CD4-positive, alpha-beta T cell treated with Interleukin-4 for 4 hours (primary cell): ENCODE measurements at regions not wholly inside any gene's neighbourhood (a gene's known extent, or its start where the extent isn't known, plus 50 kb on each side); places are given as distances from the start of the nearest gene placed in this dataset.
"Not testable (repeated sequence)": the region's sequence is repeated elsewhere in the genome, so short reads cannot be mapped to it uniquely, and the experiment has no call there.

Experiments used
- DNase-seq: peaks from one replicate; pipeline ENCODE4 v3.0.0-alpha.2; 2020

DNA sequence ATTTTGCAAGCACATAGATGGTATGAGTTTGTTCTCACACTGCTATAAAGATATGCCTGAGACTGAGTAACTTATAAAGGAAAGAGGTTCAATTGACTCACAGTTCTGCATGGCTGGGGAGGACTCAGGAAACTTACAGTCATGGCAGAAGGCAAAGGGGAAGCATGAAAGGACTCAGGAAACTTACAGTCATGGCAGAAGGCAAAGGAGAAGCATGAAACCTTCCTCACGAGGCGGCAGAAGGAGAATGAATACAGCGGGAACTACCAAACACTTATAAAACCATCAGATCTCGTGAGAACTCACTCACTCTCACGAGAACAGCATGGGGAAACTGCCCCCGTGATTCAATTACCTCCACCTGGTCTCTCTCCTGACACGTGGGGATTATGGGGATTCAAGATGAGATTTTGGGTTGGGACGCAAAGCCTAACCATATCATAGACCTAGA, 101.9 kb upstream of the NCOR2 start:
- not testable (repeated sequence) for DNase-seq

DNA sequence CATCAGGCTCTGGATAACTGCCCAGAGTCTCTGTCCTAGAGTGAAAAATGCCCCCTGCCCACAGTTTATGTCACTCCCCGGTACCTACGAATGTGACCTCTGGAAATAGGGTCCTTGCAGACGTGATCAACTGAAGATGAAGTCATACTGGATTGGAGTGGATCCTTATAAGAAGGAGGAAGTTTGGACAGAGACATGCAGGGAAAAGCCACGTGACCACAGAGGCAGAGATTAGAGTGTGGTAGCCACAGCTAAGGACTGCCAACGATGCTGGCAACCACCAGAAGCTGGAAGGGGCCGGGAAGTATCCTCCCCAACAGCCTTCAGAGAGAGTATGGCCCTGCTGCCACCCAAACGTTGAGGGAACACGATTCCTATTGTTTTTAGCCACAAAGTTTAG, 101.2 kb upstream of the NCOR2 start:
- no peak for DNase-seq

DNA sequence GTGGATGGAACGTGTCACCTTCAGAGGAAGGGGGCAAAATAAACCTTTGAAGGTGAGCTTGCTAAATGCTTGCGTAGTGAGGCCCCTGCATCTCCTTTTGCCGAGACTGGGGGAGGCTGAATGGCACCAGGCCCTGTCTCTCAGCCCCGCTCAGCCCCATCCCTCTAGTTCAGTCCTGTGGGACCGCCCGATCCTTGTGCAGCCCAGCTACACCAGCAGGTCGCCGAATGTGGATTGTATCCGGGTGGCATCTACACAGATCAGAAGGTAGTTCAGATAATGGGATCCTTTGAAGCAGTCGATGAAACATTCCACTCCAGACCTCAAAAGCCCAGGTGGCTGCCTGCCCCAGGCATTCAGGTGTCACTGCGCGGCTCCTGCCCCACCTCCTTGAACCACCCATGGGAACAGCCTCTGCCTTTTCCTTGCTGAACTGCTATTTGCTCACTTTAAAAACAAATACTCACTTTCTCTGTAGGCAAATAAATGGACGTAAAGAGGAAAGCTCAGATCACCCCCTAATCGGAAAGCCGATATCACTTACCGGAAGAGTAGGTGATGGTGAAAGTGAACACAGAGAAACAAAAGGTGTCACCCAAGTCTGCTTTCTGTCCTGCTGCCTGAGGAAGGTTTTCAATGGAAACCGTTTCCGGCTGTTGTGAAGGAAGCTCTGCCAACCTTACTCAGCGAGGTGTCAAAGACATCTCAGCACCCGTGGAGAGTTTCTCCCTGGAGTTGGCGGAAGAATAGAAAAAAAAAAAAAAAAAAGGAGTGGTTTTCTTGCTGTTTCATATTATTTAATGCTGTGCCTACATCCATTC, 100.3 kb upstream of the NCOR2 start:
- no peak for DNase-seq

DNA sequence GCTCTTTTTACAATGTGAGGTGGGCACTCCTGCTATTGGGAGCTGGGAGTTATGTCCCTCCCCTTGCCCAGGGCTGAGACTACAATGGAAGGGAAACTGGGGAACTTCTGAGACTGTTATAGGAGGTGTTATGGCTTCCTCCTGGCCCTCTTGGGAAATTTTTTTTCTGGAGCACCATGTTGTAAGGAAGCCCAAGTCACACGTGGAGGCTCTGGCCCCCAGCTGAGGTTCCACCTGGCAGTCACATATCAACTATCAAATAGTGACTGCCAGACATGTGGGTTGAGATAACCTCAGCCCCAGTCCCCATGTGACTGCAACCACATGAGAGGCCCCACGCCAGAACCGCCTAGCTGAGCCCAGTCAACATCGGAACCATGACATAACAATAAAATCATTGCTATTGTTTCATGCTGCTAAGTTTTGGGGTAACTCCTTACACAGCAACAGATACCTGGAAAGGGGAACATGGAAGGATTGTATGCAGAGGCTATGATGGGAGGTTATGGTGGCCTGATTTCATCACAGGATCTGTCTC, 99.4 kb upstream of the NCOR2 start:
- DNase-seq = no peak

DNA sequence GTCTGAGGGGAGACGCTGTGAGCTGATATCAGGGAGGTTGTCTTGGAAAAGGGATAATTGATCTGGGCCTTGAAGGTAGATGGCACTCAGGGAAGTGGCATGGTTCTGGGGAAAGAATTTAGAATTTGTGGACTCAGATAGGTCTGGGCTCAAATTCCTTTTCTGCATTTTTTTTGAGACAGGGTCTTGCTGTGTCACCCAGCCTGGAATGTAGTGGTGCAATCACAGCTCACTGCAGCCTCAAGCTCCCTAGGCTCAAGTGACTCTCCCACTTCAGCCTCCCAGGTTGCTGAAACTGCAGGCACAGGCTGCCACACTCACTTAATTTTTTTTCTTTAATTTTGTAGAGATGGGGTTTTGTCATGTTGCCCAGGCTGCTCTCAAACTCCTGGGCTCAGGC, 98.1 kb upstream of the NCOR2 start:
- no peak for DNase-seq

DNA sequence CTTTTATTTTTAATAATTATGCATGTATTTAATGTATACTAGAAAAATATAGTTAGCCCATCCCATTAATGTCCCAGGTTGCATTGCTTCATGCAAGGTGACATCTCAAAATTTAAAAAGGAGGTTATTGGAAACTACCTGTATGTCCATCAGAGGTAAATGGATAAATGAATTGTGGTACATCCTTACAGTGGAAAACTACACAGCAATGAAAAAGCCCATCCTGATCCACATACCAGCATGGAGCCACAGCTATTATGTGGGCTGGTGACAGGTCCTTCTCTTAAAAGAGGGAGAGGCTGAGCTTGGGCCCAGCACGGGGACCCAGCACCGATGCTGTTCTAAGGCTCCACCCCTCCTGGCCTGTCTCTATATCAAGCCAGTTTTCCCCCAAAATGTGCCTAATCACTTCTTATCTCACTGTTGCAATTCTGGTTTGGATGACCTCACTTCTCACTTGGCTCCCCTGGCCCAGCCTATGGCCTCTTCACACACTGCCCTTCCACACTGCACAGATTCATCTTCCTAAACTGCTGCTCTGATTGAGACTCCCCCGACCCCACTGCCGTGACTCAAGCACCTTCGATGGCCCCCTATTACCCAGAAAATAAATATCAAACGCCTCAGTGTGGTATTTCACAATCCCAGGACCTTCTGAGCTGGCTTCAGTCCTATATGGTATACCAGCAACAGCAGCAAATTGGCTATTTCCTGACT, 97.1 kb upstream of the NCOR2 start:
- DNase-seq = no peak

DNA sequence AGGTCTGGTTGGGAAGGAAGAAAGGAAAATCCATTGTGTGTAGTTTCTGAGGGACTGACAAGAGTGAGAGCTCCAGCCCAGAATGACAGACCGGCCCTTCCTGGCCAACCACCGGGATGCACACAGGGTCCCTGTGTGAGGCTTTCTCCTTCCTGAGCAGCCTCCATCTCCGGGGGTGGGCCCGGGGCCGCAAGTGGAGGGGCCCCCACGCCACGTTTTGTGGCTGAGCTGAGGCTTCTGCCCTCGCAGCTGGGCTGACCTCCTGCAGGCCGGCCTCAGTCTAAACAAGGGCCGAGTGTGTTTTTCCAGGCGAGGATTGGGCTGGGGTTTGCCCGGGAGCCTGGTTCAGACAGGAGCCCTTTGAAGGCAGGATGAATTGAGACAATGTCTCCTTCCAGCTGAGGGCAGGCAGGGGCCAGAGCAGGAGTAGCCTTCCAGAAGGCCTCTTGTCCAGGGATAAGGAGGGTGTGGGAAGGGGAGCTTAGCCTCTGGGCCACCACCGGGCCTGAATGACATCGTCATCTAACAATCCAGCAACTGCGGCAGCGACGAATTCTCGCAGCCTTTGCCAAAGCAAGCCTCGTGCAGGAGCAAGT, 96.5 kb upstream of the NCOR2 start:
- no peak for DNase-seq

DNA sequence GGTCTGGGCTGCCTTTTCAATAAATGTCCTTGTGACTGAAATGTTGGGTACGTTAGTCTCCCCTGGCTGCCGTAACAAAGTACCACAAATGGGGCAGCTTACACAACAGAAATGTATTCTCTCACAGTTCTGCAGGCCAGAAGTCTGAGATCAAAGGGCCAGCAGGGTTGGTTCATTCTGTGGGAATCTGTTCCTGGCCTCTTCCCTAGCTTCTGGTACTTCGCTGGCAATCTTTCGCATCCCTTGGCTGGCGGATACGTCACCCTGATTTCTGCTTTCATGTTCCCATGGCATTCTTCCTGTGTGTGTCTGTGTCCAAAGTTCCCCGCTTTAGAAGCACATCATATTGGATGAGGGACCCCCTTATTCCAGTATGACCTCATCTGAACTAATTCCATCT, 95.8 kb upstream of the NCOR2 start:
- DNase-seq = no peak

DNA sequence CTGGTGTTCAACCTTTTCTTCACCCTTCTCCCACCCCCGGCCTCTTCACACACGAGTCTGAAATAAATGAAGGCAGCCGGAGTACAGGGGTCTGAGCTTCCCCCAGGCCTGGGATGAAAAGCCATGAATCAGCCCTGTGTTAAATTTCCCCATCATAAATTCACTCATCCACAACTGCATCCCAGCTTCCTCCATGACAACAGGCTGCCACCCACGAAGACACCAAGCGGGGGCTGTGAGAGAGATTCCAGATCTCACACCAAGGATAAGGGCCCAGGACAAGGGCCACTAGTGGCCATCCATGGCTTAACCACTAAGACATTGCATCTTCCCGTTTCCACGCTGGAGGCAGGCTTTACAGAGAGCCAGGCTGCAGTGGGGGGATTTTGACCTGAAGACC, 93.9 kb upstream of the NCOR2 start:
- DNase-seq = no peak

DNA sequence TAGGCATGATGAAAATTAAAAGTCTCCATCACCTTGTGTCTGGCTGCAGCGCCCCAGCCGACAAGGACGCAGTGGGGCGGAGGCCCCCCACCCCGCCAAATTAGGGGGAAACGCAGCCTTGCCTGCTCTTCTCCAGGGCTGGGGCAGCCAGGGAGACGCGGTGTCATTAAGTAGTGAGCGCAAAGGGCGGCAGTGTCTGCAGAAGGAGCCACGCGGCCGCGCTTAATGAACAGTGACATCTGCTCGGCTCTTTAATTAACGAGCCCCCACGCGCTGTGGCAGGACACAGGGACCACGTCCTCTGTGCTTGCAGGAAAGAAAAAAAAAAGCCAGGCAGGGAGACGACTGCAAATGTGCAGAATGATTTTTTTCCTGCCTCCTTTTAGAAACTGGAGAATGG, 93.4 kb upstream of the NCOR2 start:
- DNase-seq = no peak

DNA sequence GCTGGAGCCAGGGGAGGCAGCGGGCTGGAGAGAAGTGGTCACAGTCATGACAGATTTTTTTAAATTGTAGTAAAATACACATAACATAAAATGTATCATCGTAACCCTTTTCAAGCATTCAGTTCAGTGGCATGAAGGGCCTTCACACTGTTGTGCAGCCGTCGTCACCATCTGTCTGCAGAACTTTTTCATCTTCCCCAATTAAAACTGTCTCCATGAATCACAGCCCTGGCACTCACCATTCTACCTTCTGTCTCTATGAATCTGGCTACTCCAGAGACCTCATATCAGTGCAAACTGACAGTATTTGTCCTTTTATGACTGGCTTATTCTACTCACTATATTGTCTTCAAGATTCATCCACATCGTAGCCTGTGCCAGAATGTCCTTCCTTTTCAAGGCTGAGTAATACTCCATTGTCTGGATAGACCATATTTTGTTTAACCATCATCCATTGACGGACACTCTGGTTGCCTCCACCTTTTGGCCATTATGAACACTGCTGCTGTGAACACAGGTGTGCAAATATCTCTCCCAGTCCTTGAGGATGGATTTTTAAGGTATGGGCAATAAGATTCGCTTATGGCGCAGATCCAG, 91.5 kb upstream of the NCOR2 start:
- DNase-seq = no peak

DNA sequence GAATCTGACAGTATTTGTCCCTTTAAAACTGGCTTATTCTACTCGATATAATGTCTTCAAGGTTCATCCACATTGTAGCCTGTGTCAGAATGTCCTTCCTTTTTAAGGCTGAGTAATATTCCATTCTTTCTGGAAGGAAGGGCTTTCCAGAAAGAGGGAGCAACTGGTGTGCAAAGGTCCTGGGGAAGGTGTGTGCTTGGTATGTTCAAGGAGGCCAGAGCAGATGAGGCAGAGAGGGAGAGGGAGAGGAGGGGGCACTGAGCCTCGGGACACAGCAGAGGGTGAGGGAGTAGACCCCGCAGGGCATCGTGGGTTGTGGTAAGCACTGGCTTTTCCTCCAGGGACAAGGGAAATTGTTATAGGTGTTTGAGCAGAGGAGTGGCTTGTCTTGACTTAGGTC, 90.9 kb upstream of the NCOR2 start:
- DNase-seq = no peak

DNA sequence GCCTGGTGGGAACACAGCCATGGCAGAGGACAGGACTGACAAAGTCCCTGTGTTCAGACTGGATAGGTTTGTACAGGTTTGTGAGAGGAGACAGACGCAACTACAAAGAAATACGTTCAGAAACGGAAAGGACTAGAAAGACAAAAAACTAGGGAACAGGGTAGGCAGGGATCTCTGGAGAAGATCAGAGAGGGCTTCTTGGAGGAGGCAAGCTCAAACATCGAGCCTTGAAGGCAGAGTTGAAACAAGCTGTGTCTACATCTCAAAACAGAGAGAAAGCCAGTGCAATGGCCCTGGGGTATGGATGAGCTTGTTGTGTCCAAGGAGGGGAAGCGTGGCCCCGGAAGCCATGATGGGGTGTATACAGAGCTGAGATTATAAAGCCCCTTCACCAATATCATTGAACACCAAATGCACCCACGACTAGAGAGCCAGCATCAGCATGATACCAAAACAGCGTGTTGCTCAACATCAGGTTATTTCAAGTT, 89.6 kb upstream of the NCOR2 start:
- DNase-seq = no peak

DNA sequence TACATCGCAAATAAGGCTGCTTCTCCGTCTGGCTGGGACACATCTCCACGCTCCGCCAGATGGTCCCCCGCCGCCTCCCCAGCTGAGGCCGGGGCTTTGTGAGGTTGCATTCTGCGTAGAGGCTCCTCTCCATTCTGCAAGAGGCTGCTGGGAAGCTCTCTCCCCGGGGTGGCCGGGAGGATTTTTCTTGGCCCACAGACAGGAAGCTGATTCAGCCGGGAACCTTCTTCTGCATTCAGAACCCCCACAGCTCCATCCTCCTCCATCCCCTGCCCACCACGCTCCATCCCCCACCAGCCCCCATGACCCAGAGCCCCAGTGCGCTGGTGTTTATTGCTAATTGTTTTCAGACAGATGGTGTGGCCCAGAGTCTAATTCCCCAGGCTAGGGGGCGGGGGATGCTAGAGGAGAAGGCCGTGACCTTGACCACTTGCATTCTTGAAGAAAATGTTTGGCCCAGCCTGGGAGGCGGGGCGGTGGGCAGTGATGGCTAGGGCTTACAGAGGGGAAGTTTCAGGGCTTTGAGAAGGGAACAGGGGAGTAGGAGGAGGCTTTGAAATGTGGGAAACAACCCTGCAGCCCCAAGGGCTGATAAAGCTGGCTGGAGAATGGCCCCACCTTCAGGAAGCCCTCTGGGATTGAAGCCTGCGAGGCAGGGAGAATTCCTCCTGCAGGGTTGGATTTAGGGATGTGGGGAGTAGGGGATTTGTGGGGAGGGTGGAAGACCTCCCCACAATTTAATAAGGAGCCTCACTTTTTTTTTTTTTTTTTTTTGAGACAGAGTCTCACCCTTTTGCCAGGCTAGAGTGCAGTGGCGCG, 88.5 kb upstream of the NCOR2 start:
- no peak for DNase-seq

DNA sequence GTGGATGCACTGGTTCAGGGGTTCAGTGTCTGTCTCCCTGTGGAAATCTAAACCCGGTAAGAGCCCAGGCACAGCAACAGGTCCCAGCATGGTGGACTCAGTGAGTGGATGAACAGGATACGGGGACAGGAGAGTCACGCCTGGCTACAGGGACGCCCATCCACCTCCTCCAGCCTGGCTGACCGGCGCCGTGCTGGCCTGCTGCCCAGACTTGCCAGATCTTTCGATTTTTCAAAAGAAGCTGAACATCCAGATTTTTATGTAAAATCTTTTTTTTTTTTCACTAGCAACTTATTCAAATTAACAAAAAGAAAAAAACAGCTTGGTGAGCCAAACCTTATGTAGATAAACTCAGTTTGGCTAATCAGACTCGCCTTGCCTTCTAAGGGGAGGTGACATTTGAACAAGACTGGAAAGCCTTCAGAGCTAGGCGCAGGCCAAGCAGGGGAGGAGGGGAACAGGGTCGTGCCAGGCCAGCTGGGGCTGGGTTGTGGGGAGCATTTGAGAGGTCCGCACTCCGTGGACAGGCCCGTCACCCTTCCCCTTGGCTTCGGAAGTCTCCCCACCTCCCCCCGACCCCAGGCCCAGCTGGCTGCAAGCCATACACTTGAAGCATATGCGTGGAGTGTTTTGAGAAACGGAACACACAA, 87.8 kb upstream of the NCOR2 start:
- DNase-seq = no peak

DNA sequence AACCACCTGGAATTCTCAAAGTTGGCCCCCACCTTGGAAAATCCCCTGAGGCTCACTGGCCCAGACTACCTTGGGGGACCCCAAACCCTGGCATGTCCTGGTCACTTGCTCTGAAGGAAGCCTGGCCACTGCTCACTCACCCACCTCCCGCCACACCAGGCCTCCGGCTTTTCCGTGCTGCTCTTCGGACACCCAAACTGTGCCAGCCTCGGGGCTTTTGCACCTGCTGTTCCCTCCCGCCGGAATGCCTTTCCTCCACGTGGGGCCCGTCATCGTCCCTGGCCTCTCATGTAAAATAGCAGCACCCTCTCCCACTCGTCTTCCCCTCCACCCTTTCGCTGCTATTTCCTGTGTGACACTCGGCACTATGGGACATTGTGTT, 87.2 kb upstream of the NCOR2 start:
- DNase-seq = no peak

DNA sequence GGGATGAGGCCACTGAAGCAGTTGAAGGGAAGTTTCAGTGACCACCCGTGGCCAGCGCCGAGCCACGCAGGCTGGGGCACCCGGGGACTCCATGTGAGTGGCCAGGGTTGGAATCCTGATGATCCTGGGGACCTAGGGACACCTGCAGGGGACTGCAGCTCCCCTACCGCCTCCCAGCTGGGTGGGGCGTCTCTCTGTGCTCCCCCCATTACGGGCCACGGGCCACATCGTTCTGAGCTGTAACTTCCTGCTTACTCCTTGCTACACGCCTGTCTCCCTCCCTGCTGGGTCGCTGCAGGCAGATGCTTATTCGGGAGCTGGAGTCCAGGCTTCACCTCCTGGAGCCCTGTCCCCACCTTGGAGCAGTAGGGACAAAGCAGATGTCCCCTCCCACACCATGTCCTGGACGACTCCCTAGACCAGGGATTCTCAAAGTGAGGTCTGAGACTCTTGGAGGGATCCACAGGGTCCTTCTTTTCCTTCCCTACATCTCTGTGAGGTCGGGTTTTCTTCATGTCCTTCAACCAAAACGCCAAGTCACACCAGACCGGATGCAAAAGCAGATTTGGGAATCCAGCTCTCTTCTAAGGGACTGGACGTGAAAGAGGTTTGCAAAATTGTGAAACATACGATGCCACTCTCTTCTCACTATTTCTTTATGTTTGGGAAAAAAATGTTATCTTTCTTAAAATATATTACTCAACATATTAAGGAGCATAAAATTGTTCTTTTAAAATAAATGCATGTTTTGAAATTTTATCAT, 85.9 kb upstream of the NCOR2 start:
- no peak for DNase-seq

DNA sequence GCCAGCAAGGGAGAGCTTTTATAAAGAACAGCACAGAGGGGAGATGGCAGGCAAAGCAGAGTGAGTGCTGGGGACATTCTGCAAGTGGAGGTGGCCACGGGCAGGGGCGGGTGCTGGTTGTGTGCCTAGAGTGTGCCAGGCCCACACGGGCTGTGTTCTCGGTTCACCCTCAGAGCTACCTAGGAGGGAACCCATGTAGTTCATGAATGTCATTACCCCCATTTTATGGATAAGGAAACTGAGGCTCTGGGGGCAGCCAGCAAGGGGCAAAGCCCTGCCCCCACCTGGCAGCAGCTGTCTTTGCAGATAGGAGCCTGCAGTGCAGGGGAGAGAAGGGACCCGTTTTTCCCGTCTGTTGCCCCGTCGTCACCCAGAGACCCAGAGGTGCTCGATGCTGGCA, 85.2 kb upstream of the NCOR2 start:
- no peak for DNase-seq

DNA sequence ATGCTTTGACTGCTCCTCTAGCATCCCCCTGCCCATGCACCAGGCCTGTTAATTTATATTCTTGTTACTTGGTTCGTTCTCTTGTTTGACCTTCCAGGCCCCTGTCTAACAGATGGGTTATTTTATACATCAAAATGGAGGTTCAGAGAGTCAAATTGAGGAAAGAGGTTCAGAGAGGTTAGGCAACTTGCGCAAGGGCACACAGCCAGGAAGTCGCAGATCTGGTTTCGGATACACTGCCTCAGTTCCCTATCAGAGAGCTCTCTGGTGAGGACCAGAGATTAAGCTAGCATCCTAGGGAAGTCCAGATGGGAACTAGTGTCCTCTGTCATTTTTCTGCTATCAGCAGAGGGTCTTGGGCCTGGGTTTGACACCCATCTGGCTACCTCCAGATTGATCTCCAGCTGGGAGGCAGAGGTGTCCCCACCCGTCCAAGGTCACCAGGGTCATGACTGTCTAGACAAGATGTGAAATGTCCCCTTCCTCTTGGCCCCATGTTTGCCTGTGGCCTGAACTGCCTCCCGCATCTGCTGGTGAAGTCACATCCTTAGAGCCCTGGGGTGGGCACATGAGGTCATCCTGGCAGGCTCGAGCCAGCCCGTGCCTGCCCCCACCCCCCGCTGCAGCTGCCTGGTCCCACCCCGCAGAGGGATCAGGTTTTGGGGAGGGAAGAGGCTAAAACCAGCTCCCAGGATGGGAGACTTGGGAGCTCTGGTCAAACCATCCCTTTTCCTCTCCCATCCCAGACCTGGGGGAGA, 84.3 kb upstream of the NCOR2 start:
- no peak for DNase-seq

DNA sequence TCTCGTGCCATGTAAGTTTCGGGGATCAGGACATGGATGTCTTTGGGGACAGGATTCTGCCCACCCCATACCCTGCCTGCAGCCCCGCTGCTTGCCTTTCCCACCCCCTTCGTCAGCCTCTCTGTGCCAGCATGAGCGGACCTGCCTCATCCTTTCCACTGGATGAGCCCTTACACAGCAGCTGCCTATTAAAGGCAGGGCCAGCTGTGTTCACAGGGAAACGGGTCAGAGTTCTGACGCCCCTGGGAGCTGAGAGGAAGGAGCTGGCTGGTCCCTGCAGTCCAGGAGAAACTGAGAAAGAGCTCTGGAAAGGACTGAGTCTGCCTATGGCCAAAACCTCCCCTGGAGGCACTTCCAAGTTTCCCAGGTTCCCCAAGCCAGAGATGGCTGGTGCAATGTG, 83.5 kb upstream of the NCOR2 start:
- no peak for DNase-seq
